Amygdala (tissue), 56 donors: ENCODE measurements at regions not wholly inside any gene's neighbourhood (a gene's known extent, or its start where the extent isn't known, plus 50 kb on each side); places are given as distances from the start of the nearest gene placed in this dataset.

ENCODE experiments used
- DNase-seq, 56 donors: peaks; one replicate each; lab custom pipeline; 2025; lab: John Stamatoyannopoulos, UW

- no peak for DNase-seq
Measured at GRCh38 chr16:6558126-6558525, 774.5 kb upstream of the RBFOX1 start.

GRCh38 chr16:6557353-6558023 lies 775.2 kb upstream of the RBFOX1 start:
- DNase-seq = no peak

DNA sequence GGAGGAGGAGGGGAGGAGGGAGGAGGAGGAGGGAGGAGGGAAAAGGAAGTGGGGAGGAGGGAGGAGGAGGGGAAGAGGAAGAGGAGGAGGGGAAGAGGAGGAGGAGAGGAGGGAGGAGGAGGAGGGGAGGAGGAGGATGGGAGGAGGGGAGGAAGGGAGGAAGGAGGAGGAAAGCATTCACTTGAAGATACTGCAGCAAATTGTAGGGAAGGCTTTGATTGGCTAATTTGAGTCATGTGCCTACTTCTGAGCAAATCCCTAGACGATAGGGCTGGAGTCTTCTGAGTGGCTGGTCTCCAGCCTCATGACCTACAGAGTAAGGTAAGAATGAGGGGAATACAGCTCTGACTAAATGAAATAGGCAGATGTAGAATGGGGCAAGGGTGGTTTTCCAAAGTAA lies 783.2 kb upstream of the RBFOX1 start:
- DNase-seq = no peak

DNA sequence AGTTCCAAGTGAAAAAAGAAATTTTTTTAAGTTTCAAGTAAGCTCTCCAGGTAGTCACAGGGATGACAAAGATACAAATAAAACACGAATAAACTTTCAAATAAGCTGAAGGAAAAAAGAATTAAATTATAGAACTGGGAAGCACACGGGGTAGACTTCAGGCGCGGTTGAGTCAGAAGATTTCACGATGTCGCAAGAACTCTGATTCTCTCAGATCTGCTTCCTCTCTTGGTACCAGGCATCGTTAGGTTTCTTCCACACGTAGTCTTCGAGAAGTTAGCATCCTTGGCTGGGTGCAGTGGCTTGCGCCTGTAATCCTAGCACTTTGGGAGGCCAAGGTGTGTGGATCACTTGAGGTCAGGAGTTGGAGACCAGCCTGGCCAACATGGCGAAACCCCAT lies 784.1 kb upstream of the RBFOX1 start:
- no peak for DNase-seq

- no peak for DNase-seq
Measured at GRCh38 chr16:6547131-6547530, 785.5 kb upstream of the RBFOX1 start.

DNA sequence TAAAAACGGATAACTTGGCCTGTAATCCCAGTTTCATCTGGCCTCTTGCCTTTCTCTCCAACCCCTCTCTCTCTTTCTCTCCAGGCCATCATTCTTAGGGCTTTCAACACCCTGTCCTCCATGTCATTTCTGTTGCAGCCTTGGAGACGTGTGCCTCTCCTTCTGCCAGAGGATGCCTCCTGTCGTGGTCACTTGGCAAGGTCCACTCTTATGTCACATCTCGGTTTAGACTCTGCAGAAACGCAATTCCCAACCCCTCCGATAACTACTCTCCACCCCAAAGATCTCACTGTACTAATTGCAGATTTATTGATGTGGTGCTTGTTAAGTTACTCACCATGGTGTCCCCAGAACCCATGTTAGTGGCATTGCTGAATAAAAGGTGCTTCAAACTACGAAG lies 787.3 kb upstream of the RBFOX1 start:
- DNase-seq = no peak

- DNase-seq = no peak
Measured at GRCh38 chr16:6541267-6541666, 791.4 kb upstream of the RBFOX1 start.

- DNase-seq = no peak
Measured at GRCh38 chr16:6536411-6536810, 796.2 kb upstream of the RBFOX1 start.

GRCh38 chr16:6531067-6531466 lies 801.6 kb upstream of the RBFOX1 start:
- no peak for DNase-seq

- no peak for DNase-seq
Measured at GRCh38 chr16:6528217-6528616, 804.4 kb upstream of the RBFOX1 start.

GRCh38 chr16:6527646-6528045 lies 805.0 kb upstream of the RBFOX1 start:
- no peak for DNase-seq

DNA sequence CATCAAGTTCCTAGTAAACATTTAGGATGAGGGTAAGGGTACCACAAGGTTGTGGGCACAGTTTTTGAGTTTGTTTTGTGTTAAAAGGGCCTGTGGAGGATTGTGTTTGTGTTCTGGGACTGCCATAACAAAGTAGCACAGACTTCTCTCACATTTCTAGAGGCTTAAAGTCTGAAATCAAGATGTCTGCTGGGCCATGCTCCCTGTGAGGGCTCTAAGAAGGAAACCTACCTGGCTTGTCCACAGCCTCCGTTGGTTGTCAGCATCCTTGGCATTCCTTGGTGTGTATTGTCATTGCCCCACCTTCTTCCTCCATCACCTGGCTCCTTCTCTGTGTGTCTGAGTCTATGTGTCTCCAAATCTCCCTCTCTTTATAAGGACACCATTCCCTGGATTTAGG lies 808.1 kb upstream of the RBFOX1 start:
- no peak for DNase-seq

GRCh38 chr16:6517020-6517720 lies 815.5 kb upstream of the RBFOX1 start:
- peak in 1 of 56 donors; percentile 1 for DNase-seq

DNA sequence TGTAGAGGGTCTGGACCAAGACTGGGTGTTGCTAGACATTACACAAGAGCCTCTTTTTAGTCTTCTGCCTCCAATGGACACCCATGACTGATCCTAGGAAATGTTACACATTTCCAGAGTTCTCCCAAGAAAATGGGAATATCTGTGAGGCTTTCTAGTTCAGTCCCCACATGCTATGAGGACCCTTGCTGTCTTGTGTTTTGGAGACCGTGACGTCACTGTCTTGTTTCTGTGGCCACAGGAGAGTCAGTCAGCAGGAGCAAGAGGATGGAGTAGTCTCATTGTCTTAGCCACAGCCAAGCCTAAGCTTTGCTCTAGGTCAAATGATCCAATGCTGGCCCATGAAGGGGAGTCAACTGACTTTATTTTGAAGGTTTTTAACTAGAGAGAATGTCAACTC lies 820.1 kb upstream of the RBFOX1 start:
- no peak for DNase-seq

- DNase-seq = no peak
Measured at GRCh38 chr16:6510261-6510660, 822.4 kb upstream of the RBFOX1 start.

DNA sequence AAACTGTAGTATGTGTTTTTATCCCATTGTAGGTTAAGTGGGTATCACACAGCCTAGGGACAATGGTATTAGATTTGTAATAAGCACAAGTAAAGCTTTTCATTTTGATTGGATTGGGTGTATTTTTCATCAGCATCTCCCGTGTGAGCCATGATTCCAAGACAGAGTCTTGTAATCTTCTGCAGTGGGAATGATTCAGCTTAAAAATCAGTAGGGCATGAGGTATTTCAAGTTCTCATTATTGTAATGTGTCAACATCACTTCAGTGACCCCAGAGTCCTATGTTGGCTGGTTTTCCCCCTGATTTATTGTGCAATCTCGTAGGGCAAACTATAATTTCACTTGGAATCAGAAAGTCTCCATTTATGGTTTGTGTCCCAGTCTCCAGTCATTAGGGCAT lies 833.2 kb upstream of the RBFOX1 start:
- DNase-seq = no peak

GRCh38 chr16:6498858-6499257 lies 833.8 kb upstream of the RBFOX1 start:
- DNase-seq = no peak

DNA sequence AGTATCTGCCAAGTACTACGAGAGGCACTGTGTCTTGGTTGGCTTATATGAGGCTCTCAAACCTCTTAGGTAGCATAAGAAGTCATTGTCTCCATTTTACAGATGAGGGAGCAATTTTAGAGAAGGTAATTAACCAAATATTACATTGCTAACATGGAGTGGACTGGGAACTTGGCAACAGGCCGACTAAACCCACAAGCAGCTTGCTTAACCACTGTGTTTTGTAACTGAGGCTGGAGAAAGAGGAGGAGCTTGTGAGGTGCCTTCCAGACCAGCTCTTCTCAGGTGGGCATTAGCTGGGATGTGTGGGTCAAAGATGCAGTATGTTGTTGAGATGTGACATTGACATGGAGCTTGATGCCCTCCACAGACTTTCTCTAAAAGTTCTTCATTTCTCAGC lies 835.6 kb upstream of the RBFOX1 start:
- no peak for DNase-seq

DNA sequence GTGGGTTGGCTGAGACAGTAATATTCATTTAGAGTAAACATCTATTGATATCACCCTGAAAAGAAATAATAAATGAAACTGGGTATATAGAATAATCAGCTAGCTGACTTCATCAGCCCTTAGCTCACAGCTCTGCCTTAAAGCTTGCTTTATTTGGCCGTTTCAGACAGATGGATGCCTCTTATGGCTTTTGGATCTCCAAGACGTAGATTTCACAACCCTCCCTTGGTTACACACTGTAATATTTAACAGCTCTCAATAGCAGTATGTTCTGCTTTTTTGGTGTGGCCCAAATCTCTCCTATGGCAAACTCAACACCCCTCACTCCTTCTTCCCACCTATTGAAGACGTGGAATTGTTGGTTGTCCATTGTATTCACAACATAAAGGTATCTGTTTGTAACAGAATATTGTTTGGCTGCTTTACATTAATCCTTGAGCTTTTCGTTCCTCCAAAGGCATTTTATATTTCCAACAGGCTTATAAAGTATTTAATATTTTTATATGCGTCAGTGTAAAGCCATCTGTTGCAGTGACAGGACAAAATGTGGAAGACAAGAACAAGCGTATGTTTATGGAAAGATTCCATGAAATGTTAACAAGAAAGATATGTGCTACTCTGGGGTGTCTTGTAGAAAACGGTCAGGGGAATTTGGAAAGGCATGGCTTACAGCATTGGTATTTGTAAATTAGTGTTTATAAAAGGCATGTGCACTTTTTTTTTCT lies 837.0 kb upstream of the RBFOX1 start:
- no peak for DNase-seq

DNA sequence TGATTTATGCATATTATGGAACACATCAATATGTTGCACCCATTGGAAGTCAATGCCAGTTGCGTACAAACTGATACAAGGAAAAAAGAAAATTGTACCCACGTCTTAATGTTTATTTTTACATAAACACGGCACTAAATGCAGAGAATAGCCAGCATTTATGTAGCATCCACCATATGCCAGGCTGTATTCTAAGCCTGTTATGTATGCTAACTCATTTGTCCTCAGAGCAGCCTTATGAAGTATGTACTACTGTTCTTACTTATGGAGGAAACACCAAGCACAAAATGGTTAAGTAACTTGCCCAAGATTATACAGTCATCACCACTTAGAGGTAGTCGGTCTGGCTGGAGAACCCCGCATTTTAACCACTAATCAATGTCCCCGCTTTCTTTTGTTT lies 837.9 kb upstream of the RBFOX1 start:
- no peak for DNase-seq

DNA sequence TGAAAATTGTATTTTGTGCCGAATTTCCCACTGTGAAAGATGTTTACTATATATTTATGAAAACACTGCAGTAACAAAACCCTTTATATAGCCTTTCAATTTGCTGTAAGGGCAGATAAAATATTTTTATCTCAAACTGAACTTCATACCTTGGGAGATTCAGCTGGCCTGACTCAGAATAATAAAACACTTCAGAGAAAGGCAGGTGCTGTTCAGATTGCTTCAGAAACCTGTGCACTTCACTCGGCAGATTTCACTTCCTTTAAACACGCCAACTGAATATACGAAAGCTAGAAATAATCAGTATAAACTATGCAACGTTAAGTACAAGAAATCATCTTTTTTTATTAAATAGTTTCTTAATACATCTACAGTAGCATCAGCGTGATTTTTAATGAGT lies 839.1 kb upstream of the RBFOX1 start:
- no peak for DNase-seq

GRCh38 chr16:6492742-6493141 lies 839.9 kb upstream of the RBFOX1 start:
- no peak for DNase-seq
